HG02759 (cell line): ENCODE measurements at regions not wholly inside any gene's neighbourhood (a gene's known extent, or its start where the extent isn't known, plus 50 kb on each side); places are given as distances from the start of the nearest gene placed in this dataset.
"Not testable (repeated sequence)": the region's sequence is repeated elsewhere in the genome, so short reads cannot be mapped to it uniquely, and the experiment has no call there.

Experiments
- ATAC-seq: cut with Tn5 transposase; IDR thresholded peaks from one replicate; pipeline ENCODE4 v1.9.1; 2021; ENCODE audit warnings: mild to moderate bottlenecking, moderate library complexity; ENCODE audit not compliant: unreplicated experiment

DNA sequence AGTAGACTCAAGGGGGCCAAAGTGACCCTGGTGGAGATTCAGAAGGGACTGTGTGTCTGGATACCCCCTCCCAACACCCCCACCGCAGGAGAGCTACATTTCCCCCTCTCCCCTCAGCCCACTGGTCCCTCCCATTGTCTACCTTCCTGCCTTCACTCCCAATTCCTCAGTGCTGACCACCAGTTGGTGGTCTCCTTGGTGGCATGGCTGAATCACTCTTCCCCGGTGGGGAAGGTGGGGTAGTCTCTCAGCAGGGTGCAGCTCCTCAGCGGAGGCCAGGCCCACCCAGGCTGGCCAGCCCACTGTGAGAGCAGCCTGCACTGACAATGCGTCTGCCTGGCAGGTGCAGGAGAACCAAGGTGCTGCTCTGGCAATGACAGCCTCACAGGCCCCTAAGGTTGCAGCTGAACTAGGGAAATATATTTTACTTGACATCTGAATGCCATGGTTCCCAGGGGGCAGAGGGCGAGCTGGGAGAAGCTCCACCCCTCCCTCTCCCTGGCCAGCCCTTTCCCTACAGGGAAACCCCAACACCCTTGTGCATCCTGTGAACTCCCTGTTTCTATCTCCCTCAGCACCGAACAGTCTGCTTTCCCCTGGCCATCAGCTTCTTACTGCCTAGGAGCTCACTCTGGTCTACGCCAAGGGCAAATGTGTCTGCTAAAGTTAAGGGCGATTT lies 62.6 kb upstream of the PAX8 start:
- ATAC-seq, result no peak

DNA sequence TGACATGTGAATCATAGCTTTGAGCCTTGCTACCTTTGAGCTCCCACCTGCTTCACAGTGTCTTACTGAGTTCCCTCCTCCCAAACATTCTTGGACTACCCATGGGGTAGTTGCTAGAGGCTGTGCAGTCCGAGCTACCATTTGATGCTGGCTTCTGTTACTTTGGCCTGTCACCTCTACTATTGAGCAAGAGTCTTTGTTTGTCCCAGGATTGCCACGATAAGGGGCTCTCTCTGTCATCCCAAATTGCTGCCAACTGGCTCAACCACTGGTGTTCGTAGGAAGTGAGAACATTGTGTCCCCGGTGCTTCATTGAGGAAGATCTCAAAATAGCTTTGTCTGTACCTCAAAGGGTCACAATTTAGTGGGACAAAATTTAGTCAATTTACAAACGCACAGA lies 59.1 kb upstream of the PAX8 start:
- ATAC-seq, result no peak

DNA sequence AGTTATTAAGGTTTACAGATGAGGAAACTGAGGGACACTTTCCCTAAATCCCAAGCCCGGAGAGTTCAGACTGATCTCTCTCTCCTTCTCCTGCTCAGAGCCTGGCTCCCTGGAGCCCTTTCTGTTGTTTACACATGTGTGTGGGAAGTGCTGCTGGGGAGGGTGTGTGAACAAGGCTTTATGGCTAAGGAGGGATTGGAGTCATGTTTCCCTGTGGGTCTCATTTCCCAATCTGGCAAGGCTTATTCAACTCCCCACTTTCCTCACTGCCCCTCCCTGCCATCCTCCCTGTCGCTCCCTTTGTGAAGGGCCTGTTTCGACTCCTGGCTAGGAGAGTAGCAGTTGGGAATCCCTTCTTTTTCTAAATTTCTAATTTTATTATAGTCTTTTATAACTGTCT lies 57.3 kb upstream of the PAX8 start:
- ATAC-seq, result not testable (repeated sequence)

DNA sequence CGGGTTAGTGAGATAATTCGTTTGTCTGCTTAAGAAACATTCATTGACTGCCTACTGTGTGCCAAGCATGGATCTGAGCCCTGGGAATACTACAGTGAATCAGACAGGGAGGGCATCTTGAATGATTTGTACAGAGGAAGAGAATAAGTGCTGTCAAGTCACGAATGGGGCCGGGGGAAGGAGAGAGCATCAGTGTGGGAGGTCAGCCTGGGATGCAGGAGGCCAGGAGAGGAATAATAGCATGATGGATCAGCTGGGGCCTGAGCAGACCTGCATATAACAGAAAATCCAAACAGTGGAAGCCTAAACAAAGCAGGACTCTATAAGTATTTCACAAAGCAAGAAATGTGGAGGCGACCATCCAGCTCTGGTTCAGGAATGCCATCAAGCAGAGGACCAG lies 55.4 kb upstream of the PAX8 start:
- no peak for ATAC-seq

DNA sequence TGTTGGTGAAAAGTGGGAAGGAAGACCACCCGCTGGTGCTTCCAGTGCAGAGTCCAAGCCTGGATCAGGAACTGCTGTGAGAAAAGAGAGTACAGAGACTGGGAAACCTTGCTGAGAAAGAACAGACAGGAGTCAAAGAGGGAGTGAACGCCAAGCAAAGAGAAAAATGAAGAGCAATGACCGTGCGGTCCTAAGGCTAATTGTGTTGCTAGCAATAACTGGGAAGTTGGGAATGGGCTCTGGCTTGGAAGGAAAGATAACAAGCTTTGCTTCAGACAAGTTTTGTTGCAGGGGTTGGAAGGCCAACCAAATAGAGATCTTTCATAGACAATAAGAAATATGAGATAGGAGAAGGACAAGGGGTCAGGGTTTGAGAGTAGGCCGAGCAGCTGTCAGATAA lies 55.0 kb upstream of the PAX8 start:
- not testable (repeated sequence) for ATAC-seq

DNA sequence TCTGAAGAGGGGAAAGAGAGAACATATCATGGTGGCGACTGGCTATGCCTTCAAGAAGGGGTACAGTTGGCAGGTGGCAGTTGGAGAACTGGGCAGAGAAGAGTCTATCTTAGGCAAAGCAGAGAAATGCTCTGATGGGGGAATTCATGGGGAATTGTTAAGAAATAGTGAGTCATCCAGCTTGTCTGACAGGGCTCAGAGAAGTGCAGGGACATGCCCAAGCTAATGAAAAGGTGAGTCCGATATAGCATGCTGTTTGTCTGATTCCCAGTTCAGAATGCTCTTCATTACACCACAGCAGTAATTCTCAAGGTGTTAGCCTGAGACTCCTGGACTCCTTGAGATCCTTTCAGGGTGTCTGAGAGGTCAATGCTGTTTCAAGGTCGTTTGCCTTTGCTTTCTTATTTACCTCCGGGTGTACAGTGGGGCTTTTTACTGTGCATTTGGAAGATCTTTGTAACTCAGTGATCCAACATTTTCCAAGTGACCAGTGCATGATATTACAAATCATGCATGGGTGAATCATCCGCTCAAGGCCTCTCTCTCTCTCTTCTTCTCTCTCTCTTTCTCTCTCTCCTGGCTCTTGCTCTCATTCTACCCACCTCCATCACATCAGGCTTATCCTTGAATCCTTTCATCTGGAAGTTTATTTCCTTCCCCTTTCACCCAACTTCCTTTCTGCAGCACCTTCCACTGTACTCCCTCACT lies 51.5 kb upstream of the PAX8 start:
- not testable (repeated sequence) for ATAC-seq

DNA sequence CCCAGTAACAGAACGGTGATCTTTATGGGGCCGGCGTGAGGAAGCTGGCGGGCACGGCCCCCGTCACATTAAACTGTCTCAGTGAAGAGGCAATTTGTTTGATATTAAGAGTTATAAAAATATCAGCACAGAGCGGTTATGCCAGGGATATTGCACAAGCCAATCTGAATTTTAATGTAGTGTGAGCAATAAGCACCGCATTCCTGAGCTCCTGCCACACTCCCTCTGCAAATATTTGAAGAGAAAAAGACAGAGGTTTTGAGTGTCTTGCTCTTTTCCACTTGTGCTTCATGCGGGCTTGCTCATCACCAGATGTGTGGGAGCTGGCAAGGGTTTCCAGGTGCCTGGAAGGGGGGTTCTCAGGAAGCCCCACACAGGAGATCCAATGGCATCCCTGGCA lies 50.3 kb upstream of the PAX8 start:
- ATAC-seq, result not testable (repeated sequence)

DNA sequence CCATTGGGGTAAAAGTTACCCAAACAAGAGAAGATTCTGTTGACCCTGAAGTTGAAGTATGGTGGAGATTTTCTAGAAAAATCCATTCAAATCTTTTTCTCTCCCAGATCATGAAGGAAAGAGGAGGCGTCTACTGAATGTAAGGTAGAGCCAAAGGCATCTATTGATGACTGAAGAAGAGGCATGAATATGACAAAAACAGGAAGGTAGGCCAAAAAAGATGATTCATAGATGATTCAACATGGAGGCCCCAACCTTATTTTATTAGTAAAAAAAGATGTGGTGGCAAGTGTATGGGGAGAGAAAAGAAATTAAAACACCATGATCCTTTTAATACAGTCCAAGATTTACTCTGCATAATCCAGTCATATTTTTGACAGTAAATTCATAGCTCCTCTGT lies 49.9 kb upstream of the PAX8 start:
- ATAC-seq, result not testable (repeated sequence)
